ENCODE measurements at regions not wholly inside any gene's neighbourhood (a gene's known extent, or its start where the extent isn't known, plus 50 kb on each side); places are given as distances from the start of the nearest gene placed in this dataset.

- Mint-ChIP-seq H3K27ac (no peak overlapping the region), H3K27me3 (no peaks in the 10 kb centered on the region), H3K4me1 (peaks cover 44% of the 10 kb centered on the region), H3K4me3 (no peak overlapping the region), H3K9me3 (no peaks in the 10 kb centered on the region), H3K36me3 (ENCODE audit: low read depth) (no peaks in the 10 kb centered on the region)
- POLR2A ChIA-PET = no interaction called here
- DNase-seq = no peak
- ATAC-seq (ENCODE audit: low read depth) = no peak
- intact Hi-C loops (cut with micrococcal nuclease) = no loop called here
- TF ChIP-seq, protein P1, sequence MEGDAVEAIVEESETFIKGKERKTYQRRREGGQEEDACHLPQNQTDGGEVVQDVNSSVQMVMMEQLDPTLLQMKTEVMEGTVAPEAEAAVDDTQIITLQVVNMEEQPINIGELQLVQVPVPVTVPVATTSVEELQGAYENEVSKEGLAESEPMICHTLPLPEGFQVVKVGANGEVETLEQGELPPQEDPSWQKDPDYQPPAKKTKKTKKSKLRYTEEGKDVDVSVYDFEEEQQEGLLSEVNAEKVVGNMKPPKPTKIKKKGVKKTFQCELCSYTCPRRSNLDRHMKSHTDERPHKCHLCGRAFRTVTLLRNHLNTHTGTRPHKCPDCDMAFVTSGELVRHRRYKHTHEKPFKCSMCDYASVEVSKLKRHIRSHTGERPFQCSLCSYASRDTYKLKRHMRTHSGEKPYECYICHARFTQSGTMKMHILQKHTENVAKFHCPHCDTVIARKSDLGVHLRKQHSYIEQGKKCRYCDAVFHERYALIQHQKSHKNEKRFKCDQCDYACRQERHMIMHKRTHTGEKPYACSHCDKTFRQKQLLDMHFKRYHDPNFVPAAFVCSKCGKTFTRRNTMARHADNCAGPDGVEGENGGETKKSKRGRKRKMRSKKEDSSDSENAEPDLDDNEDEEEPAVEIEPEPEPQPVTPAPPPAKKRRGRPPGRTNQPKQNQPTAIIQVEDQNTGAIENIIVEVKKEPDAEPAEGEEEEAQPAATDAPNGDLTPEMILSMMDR (IDR thresholded peaks at IDR 0.05) = no peak
- CTCF ChIA-PET = no interaction called here
Observed at GRCh38 chr1:194829492-194829891, 1643.1 kb upstream of the B3GALT2 start.

GRCh38 chr1:194825382-194825781, 1639.0 kb upstream of the B3GALT2 start:
- Mint-ChIP-seq H3K36me3 (ENCODE audit: low read depth) (no peaks in the 10 kb centered on the region), H3K4me3 (no peak overlapping the region), H3K9me3 (no peaks in the 10 kb centered on the region), H3K27ac (no peak overlapping the region), H3K4me1 (peaks cover 26% of the 10 kb centered on the region), H3K27me3 (no peaks in the 10 kb centered on the region)
- no peak for DNase-seq
- ATAC-seq (ENCODE audit: low read depth) = no peak
- ChIA-PET POLR2A (no interaction called here), CTCF (no interaction called here)
- TF ChIP-seq, protein P1 (IDR thresholded peaks at IDR 0.05) = no peak
- intact Hi-C loops (cut with micrococcal nuclease) = no loop called here

GRCh38 chr1:194821091-194821490, 1634.7 kb upstream of the B3GALT2 start:
- intact Hi-C loops (cut with micrococcal nuclease) = no loop called here
- TF ChIP-seq, protein P1 (IDR thresholded peaks at IDR 0.05) = no peak
- no peaks in the 10 kb centered on the region for H3K27me3 Mint-ChIP-seq
- DNase-seq (no peak), ATAC-seq (ENCODE audit: low read depth) (no peak)
- H3K36me3 Mint-ChIP-seq (ENCODE audit: low read depth) = no peaks in the 10 kb centered on the region
- no peaks in the 10 kb centered on the region for H3K9me3 Mint-ChIP-seq
- ChIA-PET POLR2A (no interaction called here), CTCF (no interaction called here)
- no peak overlapping the region for H3K4me3 Mint-ChIP-seq
- H3K27ac Mint-ChIP-seq = no peak overlapping the region
- no peaks in the 10 kb centered on the region for H3K4me1 Mint-ChIP-seq

- TF ChIP-seq, protein P1 (IDR thresholded peaks at IDR 0.05) = no peak
- Mint-ChIP-seq H3K9me3 (no peaks in the 10 kb centered on the region), H3K4me1 (no peaks in the 10 kb centered on the region), H3K4me3 (no peak overlapping the region), H3K27me3 (no peaks in the 10 kb centered on the region), H3K36me3 (ENCODE audit: low read depth) (no peaks in the 10 kb centered on the region), H3K27ac (no peak overlapping the region)
- POLR2A ChIA-PET = no interaction called here
- DNase-seq (no peak), ATAC-seq (ENCODE audit: low read depth) (no peak)
- intact Hi-C loops (cut with micrococcal nuclease) = no loop called here
- CTCF ChIA-PET = no interaction called here
Observed at GRCh38 chr1:194818674-194819073, 1632.3 kb upstream of the B3GALT2 start.

GRCh38 chr1:194816859-194817258, 1630.4 kb upstream of the B3GALT2 start:
- no peaks in the 10 kb centered on the region for H3K36me3 Mint-ChIP-seq (ENCODE audit: low read depth)
- CTCF ChIA-PET = no interaction called here
- H3K27me3 Mint-ChIP-seq = no peaks in the 10 kb centered on the region
- DNase-seq (no peak), ATAC-seq (ENCODE audit: low read depth) (no peak)
- H3K4me1 Mint-ChIP-seq = no peaks in the 10 kb centered on the region
- H3K4me3 Mint-ChIP-seq = no peak overlapping the region
- no peaks in the 10 kb centered on the region for H3K9me3 Mint-ChIP-seq
- POLR2A ChIA-PET = no interaction called here
- intact Hi-C loops (cut with micrococcal nuclease) = no loop called here
- TF ChIP-seq, protein P1 (IDR thresholded peaks at IDR 0.05) = no peak
- H3K27ac Mint-ChIP-seq = no peak overlapping the region
